GM12878 (cell line): ENCODE measurements at regions not wholly inside any gene's neighbourhood (a gene's known extent, or its start where the extent isn't known, plus 50 kb on each side); places are given as distances from the start of the nearest gene placed in this dataset.

Source experiments
- ATAC-seq: fragments of 200-7000 bp; cut with Tn5 transposase; 3 replicates; pipeline ENCODE4 v1.9.1; 2020; ENCODE audit warnings: mild to moderate bottlenecking, moderate library complexity
- BruUV-seq: library from RNA; stranded (reverse); fragments of 400-500 nt; replicated peaks from 2 replicates; lab custom pipeline; 2021; lab: Mats Ljungman, UMichigan
- CTCF ChIA-PET: fragments of 300-600 bp; sonication (Branson Sonifier 250); formaldehyde crosslinking; extraction: SDS; loops from one replicate; lab custom pipeline; 2021; ENCODE audit warnings: inconsistent platforms; lab: Yijun Ruan, JAX
- POLR2A ChIA-PET: fragments of 350-600 bp; formaldehyde crosslinking; extraction: SDS; loops from one replicate; lab custom pipeline; 2021; ENCODE audit warnings: inconsistent platforms; lab: Charles Lee
- RAD21 ChIA-PET: fragments of 300-600 bp; sonication (Branson Sonifier 250); formaldehyde crosslinking; loops from one replicate; lab custom pipeline; 2023; ENCODE audit warnings: antibody characterized with exemption; ENCODE audit not compliant: unreplicated experiment; lab: Charles Lee
- SMC1A ChIA-PET: fragments of 300-600 bp; sonication (Branson Sonifier 250); formaldehyde crosslinking; loops from one replicate; lab custom pipeline; 2023; ENCODE audit not compliant: unreplicated experiment, uncharacterized antibody; lab: Charles Lee
- DNase-seq: peaks from one replicate; pipeline ENCODE4 v3.0.0-alpha.2; 2011; ENCODE audit warnings: low read depth, low spot score
- FAIRE-seq: peaks from 3 replicates; lab custom pipeline; 2011; peaks lifted over from hg19 to GRCh38; lab: Jason Lieb, UNC
- H2AFZ ChIP-seq: 2 replicates; pipeline ENCODE4 v1.6.0; 2011; ENCODE audit warnings: low read depth, low read length, control low read depth; ENCODE audit not compliant: control insufficient read depth
- H3K27ac ChIP-seq: 2 replicates; pipeline ENCODE4 v1.5.1; 2011; ENCODE audit warnings: control low read depth; ENCODE audit not compliant: control insufficient read depth, insufficient read depth
- H3K27me3 ChIP-seq, 2 experiments: replicated peaks in 1 of 2; 2 replicates each; pipeline versions ENCODE4 v1.6.0 to v1.6.1; 2011; ENCODE audit warnings: low read length in 1 of 2; ENCODE audit not compliant: control insufficient read depth in 2 of 2, insufficient read depth in 2 of 2
- H3K36me3 ChIP-seq, 2 experiments: 2 replicates each; pipeline ENCODE4 v1.5.1; 2011; ENCODE audit warnings: low read length in 1 of 2; ENCODE audit not compliant: control insufficient read depth in 2 of 2, insufficient read depth in 2 of 2
- H3K4me1 ChIP-seq: 2 replicates; pipeline ENCODE4 v1.6.1; 2011; ENCODE audit warnings: mild to moderate bottlenecking, low read length, moderate library complexity, mixed read lengths; ENCODE audit not compliant: control insufficient read depth, insufficient read depth
- H3K4me2 ChIP-seq: 2 replicates; pipeline ENCODE4 v1.6.0; 2011; ENCODE audit warnings: control low read depth; ENCODE audit not compliant: control insufficient read depth, insufficient read depth
- H3K4me3 ChIP-seq: fragments of 200-600 bp; sonication (generic); 2 replicates; pipeline ENCODE4 v1.5.1; 2016
- H3K79me2 ChIP-seq: 2 replicates; pipeline ENCODE4 v1.6.0; 2011; ENCODE audit warnings: low read length; ENCODE audit not compliant: control insufficient read depth, insufficient read depth
- H3K9ac ChIP-seq: 2 replicates; pipeline ENCODE4 v1.8.0; 2011; ENCODE audit warnings: low read length, control low read depth, mixed read lengths; ENCODE audit not compliant: control insufficient read depth, insufficient read depth
- H3K9me3 ChIP-seq: replicated peaks from 3 replicates; pipeline ENCODE4 v1.5.1; 2011; ENCODE audit warnings: mild to moderate bottlenecking, low read length; ENCODE audit not compliant: control insufficient read depth, insufficient read depth
- H4K20me1 ChIP-seq: 2 replicates; pipeline ENCODE4 v1.6.0; 2011; ENCODE audit not compliant: control insufficient read depth, insufficient read depth
- ATF2 ChIP-seq: IDR thresholded peaks from 2 replicates; pipeline ENCODE4 v1.6.1; 2012; ENCODE audit warnings: low read length, inconsistent platforms
- ATF7 ChIP-seq: fragments of 450-650 bp; IDR thresholded peaks from 2 replicates; pipeline ENCODE4 v1.6.1; 2016; ENCODE audit warnings: low read depth, mild to moderate bottlenecking
- BMI1 ChIP-seq: fragments of 450-650 bp; IDR thresholded peaks from 2 replicates; pipeline ENCODE4 v1.6.1; 2016; ENCODE audit warnings: mild to moderate bottlenecking, moderate library complexity, borderline replicate concordance
- CBFB ChIP-seq: IDR thresholded peaks from 2 replicates; pipeline ENCODE4 v1.6.1; 2016; ENCODE audit warnings: antibody characterized with exemption, low read depth
- CHD4 ChIP-seq: fragments of 200-600 bp; sonication (generic); IDR thresholded peaks from 2 replicates; pipeline ENCODE4 v1.6.1; 2016; ENCODE audit warnings: mild to moderate bottlenecking
- IRF3 ChIP-seq: fragments of 450-650 bp; IDR thresholded peaks from 2 replicates; pipeline ENCODE4 v1.6.1; 2014; ENCODE audit warnings: mild to moderate bottlenecking
- MEF2B ChIP-seq: fragments of 450-650 bp; IDR thresholded peaks from 2 replicates; pipeline ENCODE4 v1.6.1; 2018; ENCODE audit warnings: mild to moderate bottlenecking, moderate library complexity; ENCODE audit not compliant: partially characterized antibody, poor library complexity, severe bottlenecking
- MLLT1 ChIP-seq: fragments of 450-650 bp; IDR thresholded peaks from 2 replicates; pipeline ENCODE4 v1.6.1; 2016; ENCODE audit warnings: mild to moderate bottlenecking
- RBBP5 ChIP-seq: fragments of 200-600 bp; sonication (generic); conservative IDR thresholded peaks from 2 replicates; pipeline ENCODE4 v1.6.1; 2016
- SMAD5 ChIP-seq: IDR thresholded peaks from 2 replicates; pipeline ENCODE4 v1.6.1; 2016; ENCODE audit warnings: antibody characterized with exemption, low read depth
- STAT1 ChIP-seq: fragments of 450-650 bp; conservative IDR thresholded peaks from 2 replicates; pipeline ENCODE4 v1.6.1; 2014; ENCODE audit warnings: antibody characterized with exemption, mild to moderate bottlenecking
- YBX1 ChIP-seq: fragments of 450-650 bp; IDR thresholded peaks from 2 replicates; pipeline ENCODE4 v1.6.1; 2016; ENCODE audit warnings: antibody characterized with exemption
- ZBTB33 ChIP-seq: fragments of 450-650 bp; IDR thresholded peaks from 2 replicates; pipeline ENCODE4 v1.6.1; 2017; ENCODE audit warnings: mild to moderate bottlenecking
- ZNF217 ChIP-seq: fragments of 450-650 bp; IDR thresholded peaks from 2 replicates; pipeline ENCODE4 v1.6.1; 2017; ENCODE audit warnings: antibody characterized with exemption, mild to moderate bottlenecking
- ZNF274 ChIP-seq: IDR thresholded peaks from one replicate; pipeline ENCODE4 v1.8.0; 2011; ENCODE audit not compliant: insufficient read length, insufficient read depth
- ZNF592 ChIP-seq: fragments of 450-650 bp; IDR thresholded peaks from 2 replicates; pipeline ENCODE4 v1.6.1; 2017; ENCODE audit warnings: mild to moderate bottlenecking, moderate library complexity
- ZNF622 ChIP-seq: fragments of 450-650 bp; IDR thresholded peaks from 2 replicates; pipeline ENCODE4 v1.6.1; 2017; ENCODE audit warnings: mild to moderate bottlenecking, inconsistent platforms
- WGBS: methylation state at CpG from one replicate; pipeline ENCODE4 v1.1.6; 2016; ENCODE audit warnings: low lambda C conversion rate; ENCODE audit not compliant: insufficient replicate concordance, insufficient coverage; ENCODE audit errors: missing lambda C conversion rate; 5-methylcytosine and 5-hydroxymethylcytosine counted together
- in situ Hi-C: fragments of 300-500 bp; cut with MboI; formaldehyde crosslinking; loops from 9 replicates; pipeline ENCODE4 v1.14.3; 2018; ENCODE audit warnings: mixed read lengths
- intact Hi-C: fragments of 100-400 bp; cut with micrococcal nuclease; formaldehyde crosslinking; loops from one replicate; pipeline ENCODE4 v1.14.2; 2022; ENCODE audit not compliant: unreplicated experiment

GRCh38 chr6:125558907-125559306 lies 190.5 kb upstream of the HEY2 start:
- in situ Hi-C loops (no loop called here), intact Hi-C loops (no loop called here)
- DNase-seq: no peak
- ChIA-PET POLR2A (no interaction called here), SMC1A (interaction anchor here (0.7 to 1.5 kb wide), 3 partner anchors 9 to 215 kb away, joined by 3 to 4 read pairs (median 3); no protein-coding TSS in a partner anchor), CTCF (interaction anchor here (1.2 to 1.6 kb wide), 2 partner anchors 36 to 194 kb away, joined by 3 read pairs; no protein-coding TSS in a partner anchor), RAD21 (no interaction called here)
- H3K27ac ChIP-seq: no peak overlapping the region
- H3K36me3 ChIP-seq: no peaks in the 10 kb centered on the region
- no peak for ATAC-seq
- 0 out of 4 replicates have a peak, but pooled peaks cover 0 to 2% of the 10 kb centered on the region in 2 experiments for H3K27me3 ChIP-seq
- H3K9me3 ChIP-seq: no peaks in the 10 kb centered on the region
- BruUV-seq: no TSS peak
- no peak overlapping the region for H3K4me2 ChIP-seq
- no peak overlapping the region for H2AFZ ChIP-seq
- H3K4me1 ChIP-seq: no peaks in the 10 kb centered on the region
- no peaks in the 10 kb centered on the region for H3K79me2 ChIP-seq
- WGBS: 30% methylated on average over 3 of the region's 3 CpGs
- FAIRE-seq: no peak
- no peak overlapping the region for H3K4me3 ChIP-seq
- H3K9ac ChIP-seq: no peak overlapping the region
- H4K20me1 ChIP-seq: no peaks in the 10 kb centered on the region
- TF ChIP-seq ZBTB33 (no peak), CBFB (no peak), SMAD5 (no peak), BMI1 (no peak), ZNF217 (no peak), RBBP5 (no peak), MLLT1 (no peak), STAT1 (no peak), CHD4 (no peak), MEF2B (no peak), ATF7 (no peak), ZNF592 (no peak), IRF3 (no peak), YBX1 (no peak), ATF2 (no peak), ZNF274 (no peak), ZNF622 (no peak)
